Activated naive CD4-positive, alpha-beta T cell treated with anti-CD3 and anti-CD28 coated beads for 36 hours (primary cell): ENCODE measurements at regions not wholly inside any gene's neighbourhood (a gene's known extent, or its start where the extent isn't known, plus 50 kb on each side); places are given as distances from the start of the nearest gene placed in this dataset.

ENCODE experiments used
- CTCF ChIA-PET: fragments of 350-600 bp; sonication (Branson Sonifier 250); formaldehyde crosslinking; loops from one replicate; lab custom pipeline; 2021; ENCODE audit warnings: antibody characterized with exemption; lab: Charles Lee
- DNase-seq: peaks from one replicate; pipeline ENCODE4 v3.0.0-alpha.2; 2020
- H3K27ac Mint-ChIP-seq: one replicate; pipeline ENCODE4 v1.8.0; 2021; ENCODE audit warnings: mild to moderate bottlenecking, mixed read lengths
- H3K27me3 Mint-ChIP-seq: one replicate; pipeline ENCODE4 v1.8.0; 2021; ENCODE audit warnings: low read depth, mixed read lengths
- H3K36me3 Mint-ChIP-seq: one replicate; pipeline ENCODE4 v1.8.0; 2021; ENCODE audit warnings: low read depth, mixed read lengths
- H3K4me1 Mint-ChIP-seq: one replicate; pipeline ENCODE4 v1.8.0; 2021; ENCODE audit warnings: low read depth, mixed read lengths
- H3K4me3 Mint-ChIP-seq: one replicate; pipeline ENCODE4 v1.8.0; 2021; ENCODE audit warnings: mild to moderate bottlenecking, moderate library complexity, mixed read lengths
- H3K9me3 Mint-ChIP-seq: one replicate; pipeline ENCODE4 v1.8.0; 2021; ENCODE audit warnings: mixed read lengths
- intact Hi-C: fragments of 100-400 bp; cut with micrococcal nuclease; formaldehyde crosslinking; loops from one replicate; pipeline ENCODE4 v1.15.1; 2023

DNA sequence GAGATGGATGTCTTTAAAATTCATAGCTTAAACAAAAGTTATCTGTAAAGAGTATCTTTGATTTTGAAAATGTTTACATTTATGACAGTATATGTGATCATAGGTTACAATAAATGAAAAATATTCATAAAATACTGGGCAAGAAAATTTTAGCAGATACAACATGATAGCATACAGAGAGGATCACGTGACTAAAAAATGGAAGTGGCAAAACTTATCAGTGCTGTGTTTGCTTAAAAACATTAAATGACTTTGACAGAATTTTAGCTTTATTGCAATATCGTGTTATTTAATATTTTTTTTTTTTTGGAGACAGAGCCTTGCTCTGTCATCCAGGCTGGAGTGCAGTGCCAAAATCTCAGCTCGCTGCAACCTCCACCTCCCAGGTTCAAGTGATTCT, 2294.1 kb downstream of the NCAM2 start:
- H3K9me3 Mint-ChIP-seq, result peaks cover 6% of the 10 kb centered on the region
- no peaks in the 10 kb centered on the region for H3K27me3 Mint-ChIP-seq
- H3K36me3 Mint-ChIP-seq, result no peaks in the 10 kb centered on the region
- H3K27ac Mint-ChIP-seq, result no peak overlapping the region
- CTCF ChIA-PET, result interaction anchor here (0.7 kb wide), 1 partner anchor 73 kb away, joined by 3 read pairs; no protein-coding TSS in a partner anchor
- no peak overlapping the region for H3K4me3 Mint-ChIP-seq
- intact Hi-C loops, result no loop called here
- DNase-seq, result no peak
- no peaks in the 10 kb centered on the region for H3K4me1 Mint-ChIP-seq

DNA sequence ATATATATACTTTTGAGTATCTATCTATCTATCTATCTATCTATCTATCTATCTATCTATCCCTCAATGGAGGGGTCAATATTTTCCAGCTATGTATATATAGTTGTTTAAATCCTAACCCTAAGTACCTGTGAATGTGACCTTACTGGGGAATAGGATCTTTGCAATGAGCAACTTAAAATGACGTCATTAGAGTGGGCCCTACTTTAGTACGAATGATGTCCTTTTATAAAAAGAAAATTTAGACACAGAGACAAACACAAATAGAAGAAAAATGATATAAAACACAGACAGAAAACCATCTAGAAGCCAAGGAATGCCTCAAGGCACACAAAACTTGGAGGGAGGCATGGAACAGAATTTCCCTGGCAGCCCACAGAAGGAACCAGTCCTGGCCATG, 2283.7 kb downstream of the NCAM2 start:
- intact Hi-C loops, result no loop called here
- Mint-ChIP-seq H3K9me3 (no peaks in the 10 kb centered on the region), H3K27me3 (no peaks in the 10 kb centered on the region), H3K27ac (no peak overlapping the region), H3K4me3 (no peak overlapping the region), H3K36me3 (no peaks in the 10 kb centered on the region), H3K4me1 (no peaks in the 10 kb centered on the region)
- DNase-seq, result no peak
- CTCF ChIA-PET, result no interaction called here

DNA sequence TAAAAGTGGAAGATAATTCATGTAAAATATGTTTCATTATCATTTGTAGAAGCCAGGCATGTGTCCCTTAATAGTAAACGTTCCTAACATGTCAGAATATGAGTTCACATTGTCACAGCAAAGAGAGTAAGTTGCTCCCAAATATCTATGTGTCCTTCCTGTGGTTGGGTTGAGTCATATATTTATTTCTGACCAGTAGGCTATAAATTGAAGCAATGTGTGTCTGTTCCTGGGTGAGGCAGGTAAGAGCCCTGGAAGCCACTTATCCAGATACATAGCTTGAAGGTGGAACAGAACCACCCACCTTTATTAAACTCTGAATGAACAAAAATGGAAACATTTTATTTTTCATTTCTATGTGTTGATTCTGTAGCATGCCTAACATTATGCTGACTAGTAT, 2251.6 kb downstream of the NCAM2 start:
- H3K36me3 Mint-ChIP-seq, result no peaks in the 10 kb centered on the region
- H3K9me3 Mint-ChIP-seq, result no peaks in the 10 kb centered on the region
- intact Hi-C loops, result no loop called here
- H3K4me1 Mint-ChIP-seq, result no peaks in the 10 kb centered on the region
- CTCF ChIA-PET, result no interaction called here
- no peaks in the 10 kb centered on the region for H3K27me3 Mint-ChIP-seq
- H3K27ac Mint-ChIP-seq, result no peak overlapping the region
- DNase-seq, result no peak
- no peak overlapping the region for H3K4me3 Mint-ChIP-seq

DNA sequence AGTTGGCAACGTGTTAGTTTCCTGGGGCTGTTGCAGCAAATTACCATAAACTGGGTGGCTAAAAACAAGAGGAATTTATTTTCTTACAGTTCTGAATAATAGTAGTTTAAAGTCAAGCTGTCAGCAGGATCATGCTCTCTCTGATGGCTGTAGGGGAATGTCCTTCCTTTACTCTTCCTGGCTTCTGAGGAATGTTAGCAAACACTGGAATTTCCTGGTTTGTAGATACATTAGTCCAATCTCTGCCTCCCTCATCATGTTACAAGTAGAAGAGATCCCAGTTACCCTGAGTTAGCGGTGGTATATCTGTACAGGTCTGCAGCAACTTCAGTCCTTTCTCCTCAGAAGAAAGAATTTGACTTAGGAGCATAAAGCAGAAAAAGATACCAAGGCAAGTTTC, 2249.1 kb downstream of the NCAM2 start:
- Mint-ChIP-seq H3K27ac (no peak overlapping the region), H3K27me3 (no peaks in the 10 kb centered on the region), H3K4me1 (no peaks in the 10 kb centered on the region), H3K9me3 (no peaks in the 10 kb centered on the region), H3K4me3 (no peak overlapping the region), H3K36me3 (no peaks in the 10 kb centered on the region)
- intact Hi-C loops, result no loop called here
- no peak for DNase-seq
- CTCF ChIA-PET, result no interaction called here

DNA sequence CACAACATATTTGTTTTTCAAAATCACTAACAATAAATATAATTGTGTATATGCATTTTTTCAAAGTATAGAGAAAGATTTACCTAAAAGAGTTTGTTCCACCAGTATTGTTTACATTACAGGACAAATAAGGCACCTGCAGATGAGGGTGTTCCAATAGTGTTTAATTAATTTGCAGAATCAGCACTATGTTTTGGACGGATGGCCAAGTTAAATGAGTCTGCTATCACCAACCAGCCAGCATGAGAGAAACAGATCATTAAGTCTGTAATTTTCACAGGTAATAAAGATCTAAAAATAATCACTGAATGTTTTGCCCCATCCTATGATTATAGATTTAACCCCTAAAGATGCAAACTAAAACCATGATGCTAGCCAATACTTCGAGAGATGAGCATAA, 2247.0 kb downstream of the NCAM2 start:
- Mint-ChIP-seq H3K36me3 (no peaks in the 10 kb centered on the region), H3K9me3 (no peaks in the 10 kb centered on the region), H3K27ac (no peak overlapping the region), H3K4me3 (no peak overlapping the region), H3K27me3 (no peaks in the 10 kb centered on the region), H3K4me1 (no peaks in the 10 kb centered on the region)
- no peak for DNase-seq
- intact Hi-C loops, result no loop called here
- CTCF ChIA-PET, result no interaction called here

DNA sequence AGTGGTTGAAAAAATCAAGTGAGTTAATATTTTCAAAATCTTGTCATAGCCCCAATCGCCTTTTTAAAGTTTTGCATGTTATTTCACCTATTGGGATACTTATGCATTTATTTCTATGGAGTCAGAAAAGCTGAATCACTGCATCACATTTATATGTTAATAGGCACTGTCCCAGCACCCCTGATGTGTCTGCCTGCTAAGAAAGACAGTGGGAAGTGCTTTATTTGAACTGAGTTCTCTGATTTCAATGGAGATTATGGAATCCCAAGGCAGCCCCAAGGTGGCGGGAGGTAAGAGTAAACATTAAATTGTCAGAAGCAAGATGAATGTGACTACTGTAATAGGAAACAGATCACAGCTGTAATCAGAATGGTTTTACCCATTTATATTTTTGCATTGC, 2225.7 kb downstream of the NCAM2 start:
- no peak overlapping the region for H3K27ac Mint-ChIP-seq
- H3K9me3 Mint-ChIP-seq, result no peaks in the 10 kb centered on the region
- CTCF ChIA-PET, result no interaction called here
- no peaks in the 10 kb centered on the region for H3K27me3 Mint-ChIP-seq
- intact Hi-C loops, result no loop called here
- no peak for DNase-seq
- no peaks in the 10 kb centered on the region for H3K4me1 Mint-ChIP-seq
- H3K36me3 Mint-ChIP-seq, result no peaks in the 10 kb centered on the region
- H3K4me3 Mint-ChIP-seq, result no peak overlapping the region

DNA sequence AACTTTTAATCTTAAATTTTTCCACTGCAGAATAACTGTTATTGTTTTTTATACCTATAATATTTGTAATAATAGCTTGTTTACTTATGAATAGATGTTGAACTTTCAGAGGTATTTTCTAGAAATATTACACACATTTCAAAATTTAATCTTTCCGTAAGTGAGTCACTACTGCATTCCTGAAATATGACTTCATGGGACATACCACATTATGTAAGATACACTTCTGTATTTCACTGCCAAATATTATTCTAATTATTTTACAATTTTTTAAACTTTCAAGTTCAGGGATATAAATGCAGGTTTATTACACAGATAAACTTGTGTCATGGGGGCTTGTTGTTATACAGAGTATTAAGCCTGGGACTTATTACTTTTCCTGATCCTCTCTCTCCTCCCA, 2220.5 kb downstream of the NCAM2 start:
- Mint-ChIP-seq H3K27me3 (no peaks in the 10 kb centered on the region), H3K36me3 (no peaks in the 10 kb centered on the region), H3K9me3 (peaks cover 4% of the 10 kb centered on the region), H3K27ac (no peak overlapping the region), H3K4me3 (no peak overlapping the region), H3K4me1 (no peaks in the 10 kb centered on the region)
- intact Hi-C loops, result no loop called here
- CTCF ChIA-PET, result no interaction called here
- no peak for DNase-seq

DNA sequence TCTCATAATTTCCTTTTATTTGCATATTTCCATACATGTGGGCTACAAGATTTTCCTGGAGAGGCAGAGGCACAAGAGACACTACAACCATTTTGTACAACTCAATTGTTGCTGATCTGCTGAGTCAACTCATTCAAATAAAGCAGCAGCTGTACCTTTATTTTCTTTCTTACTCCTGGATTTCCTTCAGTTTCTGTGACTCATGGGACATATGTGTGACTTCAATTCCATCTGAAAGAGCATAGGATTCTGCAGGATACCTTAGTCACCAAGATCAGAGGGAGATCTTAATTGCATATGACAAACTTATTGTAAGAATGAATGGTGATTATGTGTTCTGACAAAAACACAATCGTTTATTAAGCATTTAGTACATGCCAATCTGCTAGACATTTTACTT, 2219.4 kb downstream of the NCAM2 start:
- no peaks in the 10 kb centered on the region for H3K4me1 Mint-ChIP-seq
- DNase-seq, result no peak
- CTCF ChIA-PET, result no interaction called here
- intact Hi-C loops, result no loop called here
- H3K36me3 Mint-ChIP-seq, result no peaks in the 10 kb centered on the region
- no peak overlapping the region for H3K4me3 Mint-ChIP-seq
- H3K27me3 Mint-ChIP-seq, result no peaks in the 10 kb centered on the region
- no peak overlapping the region for H3K27ac Mint-ChIP-seq
- peaks cover 6% of the 10 kb centered on the region for H3K9me3 Mint-ChIP-seq

DNA sequence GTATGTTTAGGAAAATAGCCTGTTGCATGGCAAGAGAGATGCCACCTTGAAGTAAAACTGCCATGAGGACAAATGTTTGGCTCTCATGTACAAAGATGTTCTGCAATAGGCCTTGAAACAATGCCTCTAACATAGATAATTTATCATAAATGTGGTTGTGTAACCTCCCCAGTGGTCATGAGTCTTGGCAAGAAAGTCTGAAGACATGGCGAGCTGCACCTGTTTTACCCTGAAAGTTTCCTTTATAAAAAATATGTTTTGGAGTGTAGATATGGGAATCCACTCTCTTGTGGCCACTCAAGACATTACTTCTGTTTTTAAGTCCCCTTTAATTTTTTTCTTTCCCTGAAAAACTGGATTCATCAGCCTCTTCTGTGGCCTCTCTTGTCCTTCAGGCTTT, 2217.1 kb downstream of the NCAM2 start:
- no peaks in the 10 kb centered on the region for H3K36me3 Mint-ChIP-seq
- H3K27ac Mint-ChIP-seq, result no peak overlapping the region
- intact Hi-C loops, result no loop called here
- DNase-seq, result no peak
- peaks cover 12% of the 10 kb centered on the region for H3K9me3 Mint-ChIP-seq
- no peaks in the 10 kb centered on the region for H3K27me3 Mint-ChIP-seq
- CTCF ChIA-PET, result no interaction called here
- no peak overlapping the region for H3K4me3 Mint-ChIP-seq
- no peaks in the 10 kb centered on the region for H3K4me1 Mint-ChIP-seq
